ENCODE measurements at regions not wholly inside any gene's neighbourhood (a gene's known extent, or its start where the extent isn't known, plus 50 kb on each side); places are given as distances from the start of the nearest gene placed in this dataset.

- TF ChIP-seq, protein P1, sequence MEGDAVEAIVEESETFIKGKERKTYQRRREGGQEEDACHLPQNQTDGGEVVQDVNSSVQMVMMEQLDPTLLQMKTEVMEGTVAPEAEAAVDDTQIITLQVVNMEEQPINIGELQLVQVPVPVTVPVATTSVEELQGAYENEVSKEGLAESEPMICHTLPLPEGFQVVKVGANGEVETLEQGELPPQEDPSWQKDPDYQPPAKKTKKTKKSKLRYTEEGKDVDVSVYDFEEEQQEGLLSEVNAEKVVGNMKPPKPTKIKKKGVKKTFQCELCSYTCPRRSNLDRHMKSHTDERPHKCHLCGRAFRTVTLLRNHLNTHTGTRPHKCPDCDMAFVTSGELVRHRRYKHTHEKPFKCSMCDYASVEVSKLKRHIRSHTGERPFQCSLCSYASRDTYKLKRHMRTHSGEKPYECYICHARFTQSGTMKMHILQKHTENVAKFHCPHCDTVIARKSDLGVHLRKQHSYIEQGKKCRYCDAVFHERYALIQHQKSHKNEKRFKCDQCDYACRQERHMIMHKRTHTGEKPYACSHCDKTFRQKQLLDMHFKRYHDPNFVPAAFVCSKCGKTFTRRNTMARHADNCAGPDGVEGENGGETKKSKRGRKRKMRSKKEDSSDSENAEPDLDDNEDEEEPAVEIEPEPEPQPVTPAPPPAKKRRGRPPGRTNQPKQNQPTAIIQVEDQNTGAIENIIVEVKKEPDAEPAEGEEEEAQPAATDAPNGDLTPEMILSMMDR (conservative IDR thresholded peaks at IDR 0.05; ENCODE audit: low read depth, low read length) = no peak
- TF ChIP-seq EZH2 (IDR thresholded peaks at IDR 0.05; ENCODE audit: low read length, unreplicated experiment) (no peak), EZH2phosphoT487 (IDR thresholded peaks at IDR 0.05; ENCODE audit: borderline replicate concordance, low read length) (no peak)
Observed at GRCh38 chr4:122091836-122092405, 60.2 kb upstream of the BLTP1 start.

All from PC-3 (cell line).